DMS 273 treated with DMSO at 0.1 percent for 48 hours (cell line): ENCODE measurements at regions not wholly inside any gene's neighbourhood (a gene's known extent, or its start where the extent isn't known, plus 50 kb on each side); places are given as distances from the start of the nearest gene placed in this dataset.
"Not testable (repeated sequence)": the region's sequence is repeated elsewhere in the genome, so short reads cannot be mapped to it uniquely, and the experiment has no call there.

Source experiments
- DNase-seq: peaks from one replicate; lab custom pipeline; 2025; lab: John Stamatoyannopoulos, UW

- no peak for DNase-seq
These were observed 1033.6 kb downstream of the CDH8 start for GRCh38 chr16:61002479-61003204.

- DNase-seq: no peak
These were observed 1044.4 kb downstream of the CDH8 start for GRCh38 chr16:60991886-60992285.

- DNase-seq: no peak
These were observed 1046.6 kb downstream of the CDH8 start for GRCh38 chr16:60989592-60989991.

GRCh38 chr16:60979119-60979518 is 1057.1 kb downstream of the CDH8 start:
- DNase-seq: no peak

- no peak for DNase-seq
These were observed 1086.4 kb downstream of the CDH8 start for GRCh38 chr16:60949800-60950199.

- no peak for DNase-seq
These were observed 1091.0 kb downstream of the CDH8 start for GRCh38 chr16:60945225-60945624.

- not testable (repeated sequence) for DNase-seq
These were observed 1100.0 kb downstream of the CDH8 start for GRCh38 chr16:60936189-60936588.

- DNase-seq: no peak
These were observed 1103.6 kb downstream of the CDH8 start for GRCh38 chr16:60932600-60932999.

- no peak for DNase-seq
These were observed 1105.9 kb downstream of the CDH8 start for GRCh38 chr16:60930291-60930690.

GRCh38 chr16:60922920-60923319 is 1113.3 kb downstream of the CDH8 start:
- DNase-seq: no peak

GRCh38 chr16:60914334-60914733 is 1121.9 kb downstream of the CDH8 start:
- DNase-seq: no peak

GRCh38 chr16:60907645-60908044 is 1128.6 kb downstream of the CDH8 start:
- DNase-seq: no peak

GRCh38 chr16:60905811-60906210 is 1130.4 kb downstream of the CDH8 start:
- no peak for DNase-seq

GRCh38 chr16:60902114-60902513 is 1134.1 kb downstream of the CDH8 start:
- DNase-seq: no peak

GRCh38 chr16:60882816-60883215 is 1153.4 kb downstream of the CDH8 start:
- no peak for DNase-seq

- DNase-seq: no peak
These were observed 1183.6 kb downstream of the CDH8 start for GRCh38 chr16:60852635-60853034.

GRCh38 chr16:60821661-60822060 is 1214.6 kb downstream of the CDH8 start:
- no peak for DNase-seq

GRCh38 chr16:60820361-60820760 is 1215.9 kb downstream of the CDH8 start:
- DNase-seq: no peak

GRCh38 chr16:60818465-60818864 is 1217.8 kb downstream of the CDH8 start:
- DNase-seq: no peak

- DNase-seq: no peak
These were observed 1219.8 kb downstream of the CDH8 start for GRCh38 chr16:60816461-60816860.

GRCh38 chr16:60815865-60816264 is 1220.4 kb downstream of the CDH8 start:
- DNase-seq: no peak

GRCh38 chr16:60815033-60815432 is 1221.2 kb downstream of the CDH8 start:
- DNase-seq: no peak

GRCh38 chr16:60811657-60812056 is 1224.6 kb downstream of the CDH8 start:
- DNase-seq: no peak

GRCh38 chr16:60811051-60811608 is 1225.1 kb downstream of the CDH8 start:
- no peak for DNase-seq
